Left lung (tissue), 4 donors: ENCODE measurements at regions not wholly inside any gene's neighbourhood (a gene's known extent, or its start where the extent isn't known, plus 50 kb on each side); places are given as distances from the start of the nearest gene placed in this dataset.

Experiments
- ATAC-seq: fragments of 200-7000 bp; cut with Tn5 transposase; one replicate; pipeline ENCODE4 v1.9.1; 2020; ENCODE audit warnings: moderate library complexity
- DNase-seq, 4 donors: peaks; one replicate each; pipeline ENCODE4 v3.0.0-alpha.2; 2013 to 2020
- H3K27ac ChIP-seq, 2 donors: fragments of 200-600 bp; sonication (generic) in 1 of 2; one replicate each; pipeline versions ENCODE4 v1.5.0 to v1.8.0; 2020 to 2021
- H3K27me3 ChIP-seq, 2 donors: fragments of 200-600 bp; sonication (generic) in 1 of 2; one replicate each; pipeline versions ENCODE4 v1.5.0 to v1.8.0; 2020 to 2021
- H3K36me3 ChIP-seq, 2 donors: fragments of 200-600 bp; sonication (generic) in 1 of 2; one replicate each; pipeline versions ENCODE4 v1.5.0 to v1.8.0; 2020 to 2021
- H3K4me1 ChIP-seq, 2 donors: fragments of 200-600 bp; one replicate each; pipeline ENCODE4 v1.8.0; 2021
- H3K4me3 ChIP-seq, 2 donors: fragments of 200-600 bp; sonication (generic) in 1 of 2; one replicate each; pipeline versions ENCODE4 v1.5.0 to v1.8.0; 2020 to 2021; ENCODE audit warnings: mild to moderate bottlenecking in 1 of 2
- H3K9me3 ChIP-seq, 2 donors: fragments of 200-600 bp; sonication (generic) in 1 of 2; one replicate each; pipeline versions ENCODE4 v1.5.0 to v1.8.0; 2020 to 2021
- CTCF ChIP-seq, 2 donors: fragments of 200-600 bp; sonication (generic) in 1 of 2; IDR thresholded peaks; one replicate each; pipeline versions ENCODE4 v1.5.0 to v1.8.0; 2021; ENCODE audit warnings: antibody characterized with exemption in 2 of 2
- intact Hi-C, 2 donors: fragments of 100-400 bp; cut with DNase I; formaldehyde crosslinking; loops; one replicate each; pipeline versions ENCODE4 v1.11.2 to v1.14.2; 2022
- donor health status: DM: no; HTN: yes; CAD: no.
- donor health status: DM: no; HTN: no; CAD: no.

- H3K4me3 ChIP-seq = no peak overlapping the region
- no peak for TF ChIP-seq CTCF (IDR thresholded peaks at IDR 0.05)
- H3K27me3 ChIP-seq = no peaks in the 10 kb centered on the region
- no peaks in the 10 kb centered on the region for H3K9me3 ChIP-seq
- DNase-seq = no peak
- H3K27ac ChIP-seq = no peak overlapping the region
- intact Hi-C loops = no loop called here
- ATAC-seq = no peak
- no peaks in the 10 kb centered on the region for H3K36me3 ChIP-seq
- no peaks in the 10 kb centered on the region for H3K4me1 ChIP-seq
These were observed 72.1 kb upstream of the GALNT10 start for GRCh38 chr5:154118385-154118784.

- intact Hi-C loops = no loop called here
- Histone ChIP-seq H3K27ac (no peak overlapping the region), H3K4me3 (no peak overlapping the region), H3K9me3 (no peaks in the 10 kb centered on the region), H3K4me1 (no peaks in the 10 kb centered on the region), H3K27me3 (no peaks in the 10 kb centered on the region), H3K36me3 (no peaks in the 10 kb centered on the region)
- DNase-seq (no peak), ATAC-seq (peak; percentile 62)
- no peak for TF ChIP-seq CTCF (IDR thresholded peaks at IDR 0.05)
These were observed 71.6 kb upstream of the GALNT10 start for GRCh38 chr5:154118893-154119336.

- no peak for DNase-seq
- TF ChIP-seq CTCF (IDR thresholded peaks at IDR 0.05) = no peak
- Histone ChIP-seq H3K36me3 (no peaks in the 10 kb centered on the region), H3K4me1 (no peaks in the 10 kb centered on the region), H3K27me3 (no peaks in the 10 kb centered on the region), H3K9me3 (peaks cover 0 to 6% of the 10 kb centered on the region in 2 donors), H3K4me3 (no peak overlapping the region), H3K27ac (no peak overlapping the region)
- ATAC-seq = no peak
- intact Hi-C loops = no loop called here
These were observed 61.5 kb upstream of the GALNT10 start for GRCh38 chr5:154129013-154129412.

GRCh38 chr5:154129921-154130320 is 60.6 kb upstream of the GALNT10 start:
- ATAC-seq (no peak), DNase-seq (no peak)
- no peak for TF ChIP-seq CTCF (IDR thresholded peaks at IDR 0.05)
- Histone ChIP-seq H3K36me3 (no peaks in the 10 kb centered on the region), H3K27me3 (no peaks in the 10 kb centered on the region), H3K4me3 (no peak overlapping the region), H3K27ac (no peak overlapping the region), H3K9me3 (peaks cover 0 to under 1% of the 10 kb centered on the region in 2 donors), H3K4me1 (no peaks in the 10 kb centered on the region)
- intact Hi-C loops = no loop called here

GRCh38 chr5:154131817-154132216 is 58.7 kb upstream of the GALNT10 start:
- intact Hi-C loops = no loop called here
- Histone ChIP-seq H3K4me3 (no peak overlapping the region), H3K27ac (no peak overlapping the region), H3K4me1 (no peaks in the 10 kb centered on the region), H3K27me3 (no peaks in the 10 kb centered on the region), H3K9me3 (no peaks in the 10 kb centered on the region), H3K36me3 (no peaks in the 10 kb centered on the region)
- no peak for TF ChIP-seq CTCF (IDR thresholded peaks at IDR 0.05)
- DNase-seq = no peak
- ATAC-seq = no peak
